HEK293T (cell line): ENCODE measurements at regions not wholly inside any gene's neighbourhood (a gene's known extent, or its start where the extent isn't known, plus 50 kb on each side); places are given as distances from the start of the nearest gene placed in this dataset.
A peak's percentile ranks its signal among the peaks of the same experiment; 100 is the strongest.
"Not testable (repeated sequence)": the region's sequence is repeated elsewhere in the genome, so short reads cannot be mapped to it uniquely, and the experiment has no call there.

Experiments used
- CTCF ChIA-PET: fragments of 350-600 bp; formaldehyde crosslinking; extraction: SDS; loops from one replicate; lab custom pipeline; 2021; ENCODE audit warnings: antibody characterized with exemption, inconsistent platforms; lab: Yijun Ruan, JAX
- POLR2A ChIA-PET: fragments of 350-600 bp; formaldehyde crosslinking; extraction: SDS; loops from one replicate; lab custom pipeline; 2020; ENCODE audit warnings: antibody characterized with exemption, inconsistent platforms; lab: Yijun Ruan, JAX
- DNase-seq: peaks from one replicate; pipeline ENCODE4 v3.0.0; 2012; ENCODE audit warnings: mixed read lengths; ENCODE audit errors: extremely low spot score
- ARNT ChIP-seq: fragments of 450-650 bp; IDR thresholded peaks from 2 replicates; pipeline ENCODE4 v1.6.1; 2017; ENCODE audit warnings: mild to moderate bottlenecking
- BHLHE40 ChIP-seq: fragments of 450-650 bp; IDR thresholded peaks from 2 replicates; pipeline ENCODE4 v1.6.1; 2016; ENCODE audit warnings: mild to moderate bottlenecking, moderate library complexity, borderline replicate concordance
- CTBP1 ChIP-seq: fragments of 450-650 bp; IDR thresholded peaks from 2 replicates; pipeline ENCODE4 v1.6.1; 2016; ENCODE audit warnings: borderline replicate concordance
- ELF4 ChIP-seq: fragments of 450-650 bp; IDR thresholded peaks from 2 replicates; pipeline ENCODE4 v1.6.1; 2017; ENCODE audit warnings: antibody characterized with exemption
- FOXA1 ChIP-seq: fragments of 450-650 bp; IDR thresholded peaks from 2 replicates; pipeline ENCODE4 v1.6.1; 2016; ENCODE audit warnings: mild to moderate bottlenecking
- FOXK2 ChIP-seq: fragments of 450-650 bp; IDR thresholded peaks from 2 replicates; pipeline ENCODE4 v1.6.1; 2016; ENCODE audit warnings: mild to moderate bottlenecking
- FOXM1 ChIP-seq: fragments of 450-650 bp; IDR thresholded peaks from 2 replicates; pipeline ENCODE4 v1.6.1; 2017; ENCODE audit warnings: mild to moderate bottlenecking, borderline replicate concordance
- HDGF ChIP-seq: fragments of 450-650 bp; IDR thresholded peaks from 2 replicates; pipeline ENCODE4 v1.6.1; 2017; ENCODE audit warnings: antibody characterized with exemption, borderline replicate concordance
- L3MBTL2 ChIP-seq: fragments of 450-650 bp; conservative IDR thresholded peaks from 2 replicates; pipeline ENCODE4 v1.6.1; 2016; ENCODE audit warnings: mild to moderate bottlenecking
- LEF1 ChIP-seq: fragments of 450-650 bp; IDR thresholded peaks from 2 replicates; pipeline ENCODE4 v1.6.1; 2017; ENCODE audit warnings: mild to moderate bottlenecking, borderline replicate concordance
- NFRKB ChIP-seq: fragments of 450-650 bp; IDR thresholded peaks from 2 replicates; pipeline ENCODE4 v1.6.1; 2016; ENCODE audit warnings: mild to moderate bottlenecking, moderate library complexity
- SP1 ChIP-seq: fragments of 450-650 bp; IDR thresholded peaks from 2 replicates; pipeline ENCODE4 v1.6.1; 2017
- SUZ12 ChIP-seq: fragments of 450-650 bp; IDR thresholded peaks from 2 replicates; pipeline ENCODE4 v1.6.1; 2016; ENCODE audit warnings: mild to moderate bottlenecking
- TARDBP ChIP-seq: fragments of 450-650 bp; IDR thresholded peaks from 2 replicates; pipeline ENCODE4 v1.6.1; 2016
- ZNF384 ChIP-seq: fragments of 450-650 bp; IDR thresholded peaks from 2 replicates; pipeline ENCODE4 v1.6.1; 2016
- TF ChIP-seq, protein P1 (sequence below): fragments of 450-650 bp; IDR thresholded peaks from 2 replicates; pipeline ENCODE4 v1.6.1; 2016

DNA sequence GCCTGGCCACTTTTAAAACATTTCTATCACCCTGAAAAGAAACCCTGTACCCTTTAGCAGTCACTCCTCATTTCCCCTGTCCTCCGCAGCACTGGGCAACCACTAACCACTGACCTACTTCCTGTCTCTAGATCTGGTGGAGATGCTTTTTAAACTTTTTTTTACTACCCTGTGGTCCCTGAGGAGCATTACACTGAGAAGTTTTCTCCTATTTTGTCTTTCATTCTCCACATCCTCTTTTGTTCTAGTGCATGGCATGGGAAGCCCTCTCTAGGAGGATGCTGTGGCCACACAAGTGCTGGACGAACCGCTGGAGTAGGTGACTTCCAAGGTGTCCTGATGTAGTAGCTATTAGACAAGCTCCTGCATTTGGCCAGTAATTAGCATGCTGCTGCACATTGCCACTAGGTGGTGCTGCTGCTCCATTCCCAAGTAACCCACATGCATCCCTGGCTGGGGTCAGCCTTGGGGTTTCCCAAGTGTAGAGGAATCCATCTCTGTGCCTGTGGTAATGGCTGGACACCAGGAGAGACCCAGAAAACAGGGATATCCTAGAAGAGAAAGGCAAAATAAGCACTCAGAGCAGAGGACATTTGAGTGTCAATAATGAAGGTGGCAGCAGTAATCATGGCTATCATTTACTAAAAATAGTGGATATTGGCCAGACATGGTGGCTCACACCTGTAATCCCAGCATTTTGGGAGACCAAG is 143.8 kb upstream of the CRHR1 start:
- POLR2A ChIA-PET: interaction anchor here (1.0 to 1.4 kb wide), 3 partner anchors 9 to 212 kb away, joined by 3 to 4 read pairs (median 3); no protein-coding TSS in a partner anchor

DNA sequence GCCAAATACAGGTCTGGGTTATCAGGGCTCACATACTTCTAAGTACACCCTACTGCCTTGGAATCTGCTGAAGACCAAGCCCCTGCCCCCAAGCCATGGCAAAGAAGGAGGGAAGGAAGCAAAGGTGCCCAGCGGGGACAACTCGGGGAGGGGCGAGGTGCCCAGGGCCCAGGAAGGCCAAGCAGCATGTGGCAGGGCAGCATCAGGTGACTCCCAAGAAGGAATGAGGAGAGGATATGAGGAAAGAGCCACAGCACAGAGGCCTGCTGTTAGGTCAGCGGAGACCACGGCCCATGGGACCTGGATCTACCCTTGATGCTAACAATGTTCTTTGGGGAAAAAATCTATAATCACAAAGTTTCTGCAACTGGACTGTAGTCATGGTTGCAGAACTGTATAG is 142.6 kb upstream of the CRHR1 start:
- TF ChIP-seq BHLHE40 (no peak), FOXM1 (no peak), NFRKB (no peak), LEF1 (no peak)
- ChIA-PET CTCF (interaction anchor here (0.6 kb wide), 1 partner anchor 27 kb away, joined by 3 read pairs; no protein-coding TSS in a partner anchor), POLR2A (interaction anchor here (0.6 to 1.0 kb wide), 2 partner anchors 153 to 1469 kb away, joined by 3 read pairs; no protein-coding TSS in a partner anchor)
- no peak for DNase-seq

More for the DNA sequence above, 143.8 kb upstream of the CRHR1 start:
- CTCF ChIA-PET: interaction anchor here (0.6 to 1.7 kb wide), 13 partner anchors 9 to 248 kb away, joined by 3 to 13 read pairs (median 4); no protein-coding TSS in a partner anchor
- no peak for TF ChIP-seq FOXM1
- TF ChIP-seq CTBP1: no peak
- TF ChIP-seq NFRKB: no peak
- no peak for TF ChIP-seq LEF1
- no peak for TF ChIP-seq BHLHE40
- no peak for TF ChIP-seq FOXA1
- TF ChIP-seq ARNT: no peak
- TF ChIP-seq ELF4: no peak
- TF ChIP-seq TARDBP: no peak
- no peak for TF ChIP-seq FOXK2
- no peak for TF ChIP-seq ZNF384
- no peak for TF ChIP-seq L3MBTL2
- TF ChIP-seq SUZ12: no peak
- TF ChIP-seq SP1: no peak
- peak; percentile 79 for DNase-seq

DNA sequence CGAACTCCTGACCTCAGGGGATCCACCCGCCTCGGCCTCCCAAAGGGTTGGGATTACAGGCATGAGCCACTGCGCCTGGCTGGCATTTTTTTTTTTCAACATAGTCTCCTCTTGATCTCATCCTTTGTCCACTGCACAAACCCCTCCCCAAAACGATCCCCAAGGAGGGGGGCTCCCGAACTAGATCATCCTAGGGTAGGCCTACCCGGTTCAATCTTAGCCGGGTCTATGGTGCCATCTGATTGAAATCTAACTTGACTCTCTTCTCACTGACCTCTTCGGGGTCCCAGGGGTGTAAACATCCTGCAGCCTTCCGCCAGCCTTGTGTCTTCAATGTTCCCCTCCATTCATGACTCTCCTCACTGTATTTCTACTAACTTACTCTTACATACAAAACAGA is 140.5 kb upstream of the CRHR1 start:
- DNase-seq: no peak
- TF ChIP-seq TARDBP: no peak
- TF ChIP-seq NFRKB: no peak
- no peak for TF ChIP-seq SP1
- TF ChIP-seq L3MBTL2: no peak
- no peak for TF ChIP-seq BHLHE40
- TF ChIP-seq ZNF384: no peak
- TF ChIP-seq SUZ12: no peak
- no peak for TF ChIP-seq FOXM1
- TF ChIP-seq HDGF: no peak
- no peak for TF ChIP-seq FOXA1
- no peak for TF ChIP-seq CTBP1
- no peak for TF ChIP-seq FOXK2
- TF ChIP-seq ARNT: no peak
- TF ChIP-seq, protein P1, sequence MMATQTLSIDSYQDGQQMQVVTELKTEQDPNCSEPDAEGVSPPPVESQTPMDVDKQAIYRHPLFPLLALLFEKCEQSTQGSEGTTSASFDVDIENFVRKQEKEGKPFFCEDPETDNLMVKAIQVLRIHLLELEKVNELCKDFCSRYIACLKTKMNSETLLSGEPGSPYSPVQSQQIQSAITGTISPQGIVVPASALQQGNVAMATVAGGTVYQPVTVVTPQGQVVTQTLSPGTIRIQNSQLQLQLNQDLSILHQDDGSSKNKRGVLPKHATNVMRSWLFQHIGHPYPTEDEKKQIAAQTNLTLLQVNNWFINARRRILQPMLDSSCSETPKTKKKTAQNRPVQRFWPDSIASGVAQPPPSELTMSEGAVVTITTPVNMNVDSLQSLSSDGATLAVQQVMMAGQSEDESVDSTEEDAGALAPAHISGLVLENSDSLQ: no peak
- no peak for TF ChIP-seq LEF1
- TF ChIP-seq ELF4: no peak
- CTCF ChIA-PET: interaction anchor here (1.3 to 1.4 kb wide), 2 partner anchors 188 to 208 kb away, joined by 3 to 6 read pairs; no protein-coding TSS in a partner anchor
- POLR2A ChIA-PET: no interaction called here

DNA sequence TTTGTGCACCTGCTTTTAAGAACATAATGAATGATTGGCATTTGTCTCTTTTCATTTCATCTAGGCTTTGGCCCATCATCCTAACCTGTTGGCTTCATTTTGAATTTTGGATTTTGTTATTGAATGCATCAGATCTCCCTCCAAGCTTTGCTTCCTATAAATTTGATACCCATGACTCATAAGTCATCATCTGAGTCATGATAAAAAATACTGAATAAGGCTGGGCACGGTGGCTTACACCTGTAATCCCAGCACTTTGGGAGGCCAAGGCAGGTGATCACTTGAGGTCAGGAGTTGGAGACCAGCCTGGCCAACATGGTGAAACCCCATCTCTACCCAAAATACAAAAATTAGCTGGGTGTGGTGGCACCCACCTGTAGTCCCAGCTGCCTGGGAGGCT is 139.5 kb upstream of the CRHR1 start:
- DNase-seq: not testable (repeated sequence)
- POLR2A ChIA-PET: interaction anchor here (1.1 kb wide), 1 partner anchor 11 kb away, joined by 3 read pairs; no protein-coding TSS in a partner anchor
- CTCF ChIA-PET: interaction anchor here (0.7 to 1.3 kb wide), 2 partner anchors 93 to 187 kb away, joined by 3 read pairs; no protein-coding TSS in a partner anchor

DNA sequence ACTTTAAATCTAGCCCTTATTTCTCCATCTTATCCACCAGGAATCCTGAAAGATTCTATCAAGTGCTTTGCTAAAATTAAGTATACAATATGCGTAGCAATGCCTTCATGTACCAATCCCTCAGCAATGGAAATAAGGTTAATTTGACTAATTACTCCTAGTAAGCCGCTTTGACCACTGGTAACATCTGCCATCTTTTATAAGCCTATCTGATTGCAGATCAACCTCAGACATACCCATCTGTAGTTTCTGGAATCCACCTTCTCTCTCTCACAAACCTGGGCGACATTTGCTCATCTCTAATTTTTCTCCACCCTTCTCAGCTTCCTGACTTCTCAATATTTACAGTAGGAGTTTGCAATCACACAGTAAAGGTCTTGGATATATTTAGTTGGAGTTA is 138.8 kb upstream of the CRHR1 start:
- no peak for DNase-seq
- ChIA-PET CTCF (interaction anchor here (0.7 kb wide), 1 partner anchor 92 kb away, joined by 3 read pairs; no protein-coding TSS in a partner anchor), POLR2A (interaction anchor here (1.1 kb wide), 1 partner anchor 11 kb away, joined by 3 read pairs; no protein-coding TSS in a partner anchor)
- TF ChIP-seq SP1: no peak
- TF ChIP-seq ARNT: no peak
- no peak for TF ChIP-seq TARDBP
- TF ChIP-seq FOXM1: no peak

DNA sequence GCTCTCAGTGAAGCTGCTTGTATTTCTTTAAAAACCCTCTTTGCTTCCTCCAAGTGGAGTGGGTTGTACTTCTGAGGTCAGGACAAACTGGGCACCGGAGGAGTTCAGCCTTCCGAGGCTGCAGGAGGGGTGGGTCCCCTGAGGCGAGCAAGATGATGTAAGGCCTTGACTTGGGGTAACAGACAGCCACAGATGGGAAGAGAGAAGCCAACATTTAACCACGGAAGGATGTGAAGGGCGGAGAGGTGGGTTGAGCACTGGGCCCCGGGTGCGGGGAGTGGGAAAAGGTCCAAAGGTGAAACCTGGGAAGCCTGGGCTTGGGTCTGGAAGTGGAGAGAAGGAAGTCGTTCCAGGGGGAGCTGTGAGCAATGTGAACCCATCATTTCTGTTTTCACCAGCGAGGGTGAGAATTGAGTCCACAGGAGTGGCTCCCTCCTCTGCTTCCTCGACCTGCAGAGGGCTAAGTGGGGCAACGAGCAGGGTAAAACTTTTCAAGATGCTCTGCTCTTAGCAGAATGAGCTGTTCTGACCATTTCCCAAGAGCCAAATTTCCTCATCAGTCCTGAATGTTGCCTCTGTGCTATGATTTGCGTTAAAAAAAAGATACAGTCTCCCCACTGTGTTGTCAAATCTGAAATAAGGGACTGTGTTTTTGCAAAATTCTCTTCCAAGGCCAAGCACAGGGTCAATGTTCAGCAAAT is 137.7 kb upstream of the CRHR1 start:
- TF ChIP-seq SP1 (no peak), FOXM1 (no peak), FOXA1 (no peak), L3MBTL2 (no peak), SUZ12 (no peak), FOXK2 (no peak), ARNT (no peak), LEF1 (no peak), HDGF (no peak), BHLHE40 (no peak), TARDBP (no peak), NFRKB (no peak)
- TF ChIP-seq, protein P1: no peak
- POLR2A ChIA-PET: no interaction called here
- CTCF ChIA-PET: interaction anchor here (0.6 kb wide), 1 partner anchor 167 kb away, joined by 3 read pairs; no protein-coding TSS in a partner anchor
- DNase-seq: no peak
